ENCODE measurements at regions not wholly inside any gene's neighbourhood (a gene's known extent, or its start where the extent isn't known, plus 50 kb on each side); places are given as distances from the start of the nearest gene placed in this dataset.

- Histone ChIP-seq H3K4me3 (no peak overlapping the region), H3K27ac (ENCODE audit: low read depth in 1 of 2, low read length in 1 of 2) (no peak overlapping the region), H3K9ac (ENCODE audit: insufficient read depth in 1 of 2, low read length in 2 of 2) (no peak overlapping the region), H3K36me3 (ENCODE audit: control insufficient read depth in 4 of 4, insufficient read depth in 4 of 4, low read length in 4 of 4) (no peaks in the 10 kb centered on the region), H3K4me1 (ENCODE audit: control insufficient read depth in 5 of 5, insufficient read depth in 5 of 5, low read length in 5 of 5) (no peaks in the 10 kb centered on the region), H3K9me3 (ENCODE audit: control insufficient read depth in 4 of 4, insufficient read depth in 3 of 4, low read length in 3 of 4) (no peaks in the 10 kb centered on the region), H3K27me3 (ENCODE audit: control insufficient read depth in 3 of 3, insufficient read depth in 3 of 3, low read length in 2 of 3) (no peaks in the 10 kb centered on the region)
- 43 to 47% methylated on average over 5 of the region's 5 CpGs for WGBS, 2 donors
- no peak for TF ChIP-seq CTCF (IDR thresholded peaks at IDR 0.05; ENCODE audit: control extremely low read depth, extremely low read depth)
- ATAC-seq (ENCODE audit: insufficient read depth, low FRiP score) (no peak), DNase-seq (no peak)
These were observed 102.1 kb upstream of the VAMP7 start for GRCh38 chrX:155778844-155779553.

- TF ChIP-seq CTCF (IDR thresholded peaks at IDR 0.05; ENCODE audit: control extremely low read depth, extremely low read depth) = no peak
- Histone ChIP-seq H3K27ac (ENCODE audit: low read depth in 1 of 2, low read length in 1 of 2) (no peak overlapping the region), H3K9ac (ENCODE audit: insufficient read depth in 1 of 2, low read length in 2 of 2) (no peak overlapping the region), H3K9me3 (ENCODE audit: control insufficient read depth in 4 of 4, insufficient read depth in 3 of 4, low read length in 3 of 4) (no peaks in the 10 kb centered on the region), H3K27me3 (ENCODE audit: control insufficient read depth in 3 of 3, insufficient read depth in 3 of 3, low read length in 2 of 3) (no peaks in the 10 kb centered on the region), H3K4me3 (no peak overlapping the region), H3K36me3 (ENCODE audit: control insufficient read depth in 4 of 4, insufficient read depth in 4 of 4, low read length in 4 of 4) (no peaks in the 10 kb centered on the region), H3K4me1 (ENCODE audit: control insufficient read depth in 5 of 5, insufficient read depth in 5 of 5, low read length in 5 of 5) (no peaks in the 10 kb centered on the region)
- no peak for DNase-seq
- 74 to 81% methylated on average over 8 of the region's 8 CpGs for WGBS, 2 donors
- no peak for ATAC-seq (ENCODE audit: insufficient read depth, low FRiP score)
These were observed 106.8 kb upstream of the VAMP7 start for GRCh38 chrX:155774387-155774786.

GRCh38 chrX:155767876-155768769, 113.0 kb upstream of the VAMP7 start:
- no peak for ATAC-seq (ENCODE audit: insufficient read depth, low FRiP score)
- H3K36me3 ChIP-seq (ENCODE audit: control insufficient read depth in 4 of 4, insufficient read depth in 4 of 4, low read length in 4 of 4) = no peaks in the 10 kb centered on the region
- no peak overlapping the region for H3K9ac ChIP-seq (ENCODE audit: insufficient read depth in 1 of 2, low read length in 2 of 2)
- no peaks in the 10 kb centered on the region for H3K9me3 ChIP-seq (ENCODE audit: control insufficient read depth in 4 of 4, insufficient read depth in 3 of 4, low read length in 3 of 4)
- H3K4me1 ChIP-seq (ENCODE audit: control insufficient read depth in 5 of 5, insufficient read depth in 5 of 5, low read length in 5 of 5) = no peaks in the 10 kb centered on the region
- DNase-seq = peak in 2 of 3 donors; percentile 37 to 38
- no peak overlapping the region for H3K27ac ChIP-seq (ENCODE audit: low read depth in 1 of 2, low read length in 1 of 2)
- H3K4me3 ChIP-seq = no peak overlapping the region
- WGBS, 2 donors = 47 to 54% methylated on average over 24 of the region's 24 CpGs
- TF ChIP-seq CTCF (IDR thresholded peaks at IDR 0.05; ENCODE audit: control extremely low read depth, extremely low read depth) = no peak
- H3K27me3 ChIP-seq (ENCODE audit: control insufficient read depth in 3 of 3, insufficient read depth in 3 of 3, low read length in 2 of 3) = no peaks in the 10 kb centered on the region

Data from lung (tissue), 11 donors.